DND-41 (cell line): ENCODE measurements at regions not wholly inside any gene's neighbourhood (a gene's known extent, or its start where the extent isn't known, plus 50 kb on each side); places are given as distances from the start of the nearest gene placed in this dataset.

Source experiments
- EZH2 ChIP-seq: IDR thresholded peaks from 3 replicates; pipeline ENCODE4 v1.6.1; 2012; ENCODE audit warnings: borderline replicate concordance, low read depth, mild to moderate bottlenecking, moderate library complexity, low read length, inconsistent platforms; ENCODE audit not compliant: severe bottlenecking
- TF ChIP-seq, protein P1 (sequence below): IDR thresholded peaks from 2 replicates; pipeline ENCODE4 v1.5.1; 2012; ENCODE audit warnings: borderline replicate concordance, low read length, moderate library complexity, mild to moderate bottlenecking; ENCODE audit not compliant: poor library complexity, severe bottlenecking; ENCODE audit errors: extremely low read depth

DNA sequence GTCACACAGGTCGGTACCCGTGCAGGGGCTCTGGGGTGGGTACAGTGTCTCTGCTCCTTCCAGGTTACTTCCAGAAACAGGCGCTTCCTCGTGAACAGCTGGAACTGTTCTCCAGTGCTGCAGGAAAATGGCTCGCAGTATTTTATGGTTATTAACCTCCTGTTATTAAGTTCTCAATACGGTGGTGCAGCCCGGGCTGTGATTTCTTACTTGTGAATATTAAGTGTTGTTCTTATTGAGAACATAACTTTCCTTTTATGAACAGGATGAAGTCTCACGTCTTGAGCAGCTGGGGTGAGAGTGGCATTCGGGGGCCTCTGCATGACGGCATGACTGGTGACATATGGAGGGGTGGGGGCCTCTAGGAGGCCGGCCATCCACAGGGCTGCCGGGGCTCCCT lies 430.8 kb downstream of the GLRX3 start:
- TF ChIP-seq, protein P1, sequence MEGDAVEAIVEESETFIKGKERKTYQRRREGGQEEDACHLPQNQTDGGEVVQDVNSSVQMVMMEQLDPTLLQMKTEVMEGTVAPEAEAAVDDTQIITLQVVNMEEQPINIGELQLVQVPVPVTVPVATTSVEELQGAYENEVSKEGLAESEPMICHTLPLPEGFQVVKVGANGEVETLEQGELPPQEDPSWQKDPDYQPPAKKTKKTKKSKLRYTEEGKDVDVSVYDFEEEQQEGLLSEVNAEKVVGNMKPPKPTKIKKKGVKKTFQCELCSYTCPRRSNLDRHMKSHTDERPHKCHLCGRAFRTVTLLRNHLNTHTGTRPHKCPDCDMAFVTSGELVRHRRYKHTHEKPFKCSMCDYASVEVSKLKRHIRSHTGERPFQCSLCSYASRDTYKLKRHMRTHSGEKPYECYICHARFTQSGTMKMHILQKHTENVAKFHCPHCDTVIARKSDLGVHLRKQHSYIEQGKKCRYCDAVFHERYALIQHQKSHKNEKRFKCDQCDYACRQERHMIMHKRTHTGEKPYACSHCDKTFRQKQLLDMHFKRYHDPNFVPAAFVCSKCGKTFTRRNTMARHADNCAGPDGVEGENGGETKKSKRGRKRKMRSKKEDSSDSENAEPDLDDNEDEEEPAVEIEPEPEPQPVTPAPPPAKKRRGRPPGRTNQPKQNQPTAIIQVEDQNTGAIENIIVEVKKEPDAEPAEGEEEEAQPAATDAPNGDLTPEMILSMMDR = no peak
- TF ChIP-seq EZH2 = no peak
